SK-N-MC (cell line): ENCODE measurements at regions not wholly inside any gene's neighbourhood (a gene's known extent, or its start where the extent isn't known, plus 50 kb on each side); places are given as distances from the start of the nearest gene placed in this dataset.

Experiments used
- DNase-seq: peaks from one replicate; pipeline ENCODE4 v3.0.0-alpha.2; 2011; ENCODE audit warnings: low read depth, low spot score
- H3K27ac ChIP-seq: fragments of 200-600 bp; sonication (generic); 2 replicates; pipeline ENCODE4 v1.5.1; 2016; ENCODE audit warnings: mixed run types
- H3K36me3 ChIP-seq: fragments of 200-600 bp; sonication (generic); 2 replicates; pipeline ENCODE4 v1.6.1; 2017; ENCODE audit warnings: antibody characterized with exemption, low read length, mixed read lengths; ENCODE audit not compliant: insufficient read depth
- H3K4me3 ChIP-seq: fragments of 200-600 bp; sonication (generic); 2 replicates; pipeline ENCODE4 v1.5.1; 2016
- H3K9ac ChIP-seq: fragments of 200-600 bp; sonication (generic); 2 replicates; pipeline ENCODE4 v1.8.0; 2017; ENCODE audit warnings: mixed run types, mixed read lengths; ENCODE audit not compliant: insufficient read length
- H3K9me3 ChIP-seq: fragments of 200-600 bp; sonication (generic); 2 replicates; pipeline ENCODE4 v1.6.1; 2017; ENCODE audit warnings: low read depth, mild to moderate bottlenecking, antibody characterized with exemption, low read length, moderate library complexity, mixed read lengths
- EZH2 ChIP-seq: fragments of 200-600 bp; sonication (generic); IDR thresholded peaks from one replicate; pipeline ENCODE4 v1.6.1; 2017; ENCODE audit warnings: antibody characterized with exemption
- FOXP2 ChIP-seq: optimal IDR thresholded peaks from 2 replicates; pipeline ENCODE3; 2011; ENCODE audit warnings: mild to moderate bottlenecking, moderate library complexity; ENCODE audit not compliant: insufficient read depth; ENCODE audit errors: extremely low read length, control extremely low read depth
- POLR2AphosphoS5 ChIP-seq: IDR thresholded peaks from 2 replicates; pipeline ENCODE4 v1.6.1; 2012; ENCODE audit warnings: mild to moderate bottlenecking, low read depth, low read length, borderline replicate concordance

DNA sequence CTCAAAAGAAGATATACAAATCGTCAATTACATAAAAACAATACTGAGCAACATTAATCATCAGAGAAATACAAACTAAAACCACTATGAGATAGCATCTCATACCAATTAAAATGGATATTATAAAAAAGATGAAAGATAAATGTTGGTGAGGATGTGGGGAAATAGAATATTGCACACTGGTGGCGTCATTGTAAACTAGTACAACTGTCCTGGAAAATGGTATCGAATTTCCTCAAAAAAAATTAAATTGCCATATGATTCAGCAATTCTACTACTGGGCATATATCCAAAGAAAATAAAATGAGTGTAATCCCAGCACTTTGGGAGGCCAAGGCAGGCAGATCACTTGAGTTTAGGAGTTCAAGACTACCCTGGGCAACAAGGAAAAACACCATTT lies 326.0 kb upstream of the FTMT start:
- no peak for DNase-seq
- Histone ChIP-seq H3K4me3 (no peak overlapping the region), H3K27ac (no peak overlapping the region), H3K9me3 (no peaks in the 10 kb centered on the region), H3K9ac (no peak overlapping the region), H3K36me3 (no peaks in the 10 kb centered on the region)
- no peak for TF ChIP-seq FOXP2
- TF ChIP-seq POLR2AphosphoS5: no peak
- no peak for TF ChIP-seq EZH2

DNA sequence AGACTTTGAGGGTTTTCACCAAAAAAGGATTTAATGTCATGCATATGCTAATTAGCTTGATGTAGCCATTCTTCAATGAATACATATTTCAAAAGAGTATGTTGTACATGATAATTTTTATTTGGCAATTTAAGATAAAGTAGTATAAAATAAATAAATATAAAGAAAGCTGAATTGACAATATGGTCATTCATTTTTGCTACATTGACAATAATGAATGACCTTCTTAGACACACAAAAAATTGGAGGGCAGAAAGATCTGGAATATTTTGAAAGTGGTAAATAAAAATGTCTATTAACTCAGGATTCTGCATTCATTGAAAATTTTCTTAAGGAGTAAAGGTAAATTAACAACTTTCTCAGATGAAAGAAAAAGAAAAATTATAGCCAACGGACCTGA lies 324.8 kb upstream of the FTMT start:
- no peaks in the 10 kb centered on the region for H3K36me3 ChIP-seq
- H3K4me3 ChIP-seq: no peak overlapping the region
- no peak overlapping the region for H3K27ac ChIP-seq
- H3K9me3 ChIP-seq: no peaks in the 10 kb centered on the region
- TF ChIP-seq EZH2 (no peak), POLR2AphosphoS5 (no peak), FOXP2 (no peak)
- H3K9ac ChIP-seq: no peak overlapping the region
- DNase-seq: no peak

DNA sequence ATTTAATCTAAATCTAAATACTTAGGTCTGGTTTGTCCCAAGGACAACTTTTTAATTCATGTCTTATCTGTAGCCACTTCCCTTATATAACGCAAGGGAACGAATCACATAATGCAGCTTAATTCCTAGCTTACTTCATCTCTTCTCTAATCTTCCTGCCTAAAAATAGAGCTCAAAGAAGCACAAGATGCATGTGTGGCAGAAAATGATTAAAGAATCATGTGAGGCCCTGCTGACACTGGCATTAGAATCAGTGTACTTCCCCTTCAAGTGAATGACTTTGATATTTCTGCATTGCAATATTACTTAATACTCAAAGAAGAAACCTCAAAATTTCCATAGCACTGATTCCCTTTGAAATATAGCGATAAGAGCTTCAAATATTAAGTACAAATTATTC lies 317.9 kb upstream of the FTMT start:
- Histone ChIP-seq H3K9me3 (no peaks in the 10 kb centered on the region), H3K9ac (no peak overlapping the region), H3K36me3 (no peaks in the 10 kb centered on the region), H3K27ac (no peak overlapping the region), H3K4me3 (no peak overlapping the region)
- no peak for DNase-seq
- TF ChIP-seq EZH2 (no peak), FOXP2 (no peak), POLR2AphosphoS5 (no peak)

DNA sequence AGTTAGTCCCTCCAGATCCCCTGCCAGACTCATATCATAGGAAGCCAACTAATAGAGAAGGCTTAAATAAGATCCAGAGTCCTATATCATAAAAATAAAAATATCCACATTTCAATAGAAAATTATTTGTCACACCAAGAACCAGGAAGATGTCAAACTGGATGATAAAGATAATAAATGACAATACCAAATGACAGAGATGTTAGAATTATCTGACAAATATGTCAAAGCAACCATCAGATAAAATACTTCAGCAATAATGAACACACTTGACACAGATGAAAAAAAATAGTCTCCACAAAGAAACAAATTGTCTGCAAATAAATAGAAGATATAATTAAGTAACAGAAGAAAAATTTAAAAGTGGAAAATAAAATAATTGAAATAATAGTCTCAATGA lies 300.7 kb upstream of the FTMT start:
- Histone ChIP-seq H3K27ac (no peak overlapping the region), H3K4me3 (no peak overlapping the region), H3K36me3 (no peaks in the 10 kb centered on the region), H3K9me3 (no peaks in the 10 kb centered on the region), H3K9ac (no peak overlapping the region)
- TF ChIP-seq FOXP2 (no peak), EZH2 (no peak), POLR2AphosphoS5 (no peak)
- no peak for DNase-seq

DNA sequence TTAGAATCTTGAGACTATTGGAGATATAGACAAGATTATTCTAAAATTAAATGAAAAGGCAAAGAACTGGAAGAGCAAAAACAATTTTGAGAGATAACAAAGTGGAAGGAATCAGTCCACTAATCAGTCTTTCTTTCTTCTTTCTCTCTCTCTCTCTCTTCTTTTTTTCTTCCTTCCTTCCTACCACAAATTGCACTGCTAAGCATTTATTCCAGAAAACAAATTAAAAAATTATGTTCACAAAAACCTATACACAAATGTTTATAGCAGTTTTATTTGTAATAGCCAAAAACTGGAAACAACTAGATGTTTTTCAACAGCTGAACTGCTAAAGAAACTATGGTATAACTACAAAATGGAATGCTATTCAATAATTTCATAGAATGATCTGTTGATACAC lies 291.9 kb upstream of the FTMT start:
- Histone ChIP-seq H3K27ac (no peak overlapping the region), H3K9me3 (no peaks in the 10 kb centered on the region), H3K9ac (no peak overlapping the region), H3K36me3 (no peaks in the 10 kb centered on the region), H3K4me3 (no peak overlapping the region)
- no peak for TF ChIP-seq POLR2AphosphoS5
- no peak for TF ChIP-seq FOXP2
- no peak for TF ChIP-seq EZH2
- no peak for DNase-seq

DNA sequence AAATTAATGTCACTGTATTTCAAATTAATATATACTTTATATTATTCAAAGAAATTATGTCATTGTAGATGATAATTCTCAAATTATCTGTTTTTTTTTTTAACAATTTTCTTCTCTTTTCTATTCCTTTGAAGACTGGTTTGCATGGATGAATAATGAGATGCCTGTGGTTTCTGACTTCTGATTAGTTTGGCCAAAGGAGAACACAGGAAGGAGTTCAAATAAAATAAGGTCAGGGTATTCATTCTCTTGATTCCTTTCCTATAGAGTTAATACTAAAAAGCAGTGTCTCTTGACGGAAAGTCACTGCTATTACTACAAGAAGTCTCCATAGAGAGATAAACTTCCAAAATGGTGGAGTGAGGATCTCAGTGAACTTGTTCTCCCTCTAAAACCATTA lies 279.6 kb upstream of the FTMT start:
- H3K9me3 ChIP-seq: no peaks in the 10 kb centered on the region
- DNase-seq: no peak
- H3K36me3 ChIP-seq: no peaks in the 10 kb centered on the region
- no peak overlapping the region for H3K27ac ChIP-seq
- no peak overlapping the region for H3K9ac ChIP-seq
- H3K4me3 ChIP-seq: no peak overlapping the region
- TF ChIP-seq FOXP2 (no peak), POLR2AphosphoS5 (no peak), EZH2 (no peak)

DNA sequence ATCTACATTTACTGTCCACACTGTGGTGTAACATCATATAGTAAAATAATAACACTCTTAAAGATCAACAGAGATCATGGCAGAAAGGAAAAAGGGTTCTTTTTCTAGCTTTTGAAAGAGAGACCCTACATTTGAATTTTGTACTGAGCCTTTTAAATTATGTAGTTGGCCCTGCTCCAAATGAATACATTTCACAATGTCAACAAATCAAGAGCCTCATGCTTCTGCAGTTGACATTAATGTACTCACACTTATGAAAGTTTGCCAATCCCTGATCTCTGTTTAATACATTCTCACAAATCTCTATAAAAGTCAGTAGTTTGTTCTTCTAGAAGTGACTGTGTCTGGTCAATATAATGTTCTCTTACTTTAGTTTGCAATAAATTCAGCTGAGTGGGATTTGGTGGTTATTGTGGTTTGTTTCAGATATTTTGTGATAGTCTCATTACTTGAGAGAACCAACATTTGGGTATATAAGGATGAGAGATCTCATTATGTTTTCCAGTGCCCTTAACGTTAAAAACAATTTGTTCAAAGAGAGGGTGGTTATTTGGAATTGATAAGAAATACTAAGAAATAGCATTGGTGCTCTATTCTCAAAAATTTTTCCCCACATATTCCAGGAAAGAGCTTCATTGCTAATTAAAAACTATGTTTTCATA lies 277.8 kb upstream of the FTMT start:
- Histone ChIP-seq H3K9me3 (no peaks in the 10 kb centered on the region), H3K4me3 (no peak overlapping the region), H3K36me3 (no peaks in the 10 kb centered on the region), H3K9ac (no peak overlapping the region), H3K27ac (no peak overlapping the region)
- TF ChIP-seq POLR2AphosphoS5 (no peak), FOXP2 (no peak), EZH2 (no peak)
- DNase-seq: peak; percentile 22

DNA sequence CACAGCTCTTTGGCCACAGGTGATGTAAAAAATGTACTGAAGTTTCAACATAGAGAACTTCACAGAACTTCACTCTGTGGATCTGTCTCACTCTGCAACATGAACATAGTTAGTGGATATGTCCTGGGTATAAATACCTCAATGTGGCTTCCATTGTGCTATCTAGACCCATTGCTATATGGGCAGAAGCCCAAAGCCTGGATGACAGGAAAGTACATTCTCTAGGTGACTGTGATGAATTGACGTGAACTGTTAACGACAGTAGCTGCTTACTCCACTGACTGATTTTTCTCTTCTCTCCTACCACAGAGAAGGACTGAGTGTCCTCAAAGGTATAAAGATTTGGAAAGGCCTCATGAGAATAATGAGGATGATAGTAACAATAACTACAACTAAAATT lies 270.1 kb upstream of the FTMT start:
- no peak overlapping the region for H3K27ac ChIP-seq
- DNase-seq: no peak

DNA sequence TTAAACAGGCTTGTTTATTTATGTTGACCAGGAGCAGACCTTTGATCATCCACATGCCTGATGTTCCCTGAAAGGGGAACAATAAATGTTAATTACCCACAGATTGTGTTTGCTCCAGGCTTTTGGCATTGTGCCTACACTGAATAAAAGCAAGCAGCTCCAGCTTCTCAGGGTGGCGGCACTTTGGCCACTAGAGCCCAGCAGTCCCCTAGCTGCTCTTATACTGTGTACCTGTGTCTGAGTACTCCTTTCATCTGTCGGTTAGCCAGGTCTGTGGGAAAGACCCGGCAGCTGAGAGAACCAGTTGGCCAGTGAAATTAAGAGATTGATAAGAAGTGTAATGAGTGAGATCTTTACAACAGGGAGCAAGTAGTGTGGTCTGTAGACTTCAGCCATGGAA lies 254.8 kb upstream of the FTMT start:
- TF ChIP-seq EZH2: no peak
- TF ChIP-seq POLR2AphosphoS5: no peak
- no peak for TF ChIP-seq FOXP2
- no peak overlapping the region for H3K27ac ChIP-seq
- no peak overlapping the region for H3K4me3 ChIP-seq
- no peaks in the 10 kb centered on the region for H3K36me3 ChIP-seq
- no peaks in the 10 kb centered on the region for H3K9me3 ChIP-seq
- DNase-seq: no peak
- H3K9ac ChIP-seq: no peak overlapping the region

More for the DNA sequence above, 270.1 kb upstream of the FTMT start:
- Histone ChIP-seq H3K36me3 (no peaks in the 10 kb centered on the region), H3K9me3 (no peaks in the 10 kb centered on the region), H3K4me3 (no peak overlapping the region), H3K9ac (no peak overlapping the region)
- TF ChIP-seq FOXP2 (no peak), EZH2 (no peak), POLR2AphosphoS5 (no peak)

DNA sequence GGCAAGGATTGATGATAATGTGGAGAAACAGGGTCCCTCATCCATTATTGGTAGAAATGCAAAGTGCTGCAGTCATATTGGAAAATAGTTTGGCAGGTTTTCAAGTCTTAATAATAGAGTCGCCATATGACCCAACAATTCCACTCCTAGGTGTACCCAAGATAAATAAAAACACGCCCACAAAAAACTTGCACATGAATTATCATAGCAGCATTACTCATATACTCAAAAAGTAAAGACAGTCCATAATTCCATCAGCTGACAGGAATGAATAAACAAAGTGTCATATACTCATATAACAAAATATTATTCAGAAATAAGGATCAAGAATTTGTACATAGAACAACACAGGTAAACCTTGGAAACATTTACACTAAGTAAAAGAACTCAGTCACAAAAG lies 242.9 kb upstream of the FTMT start:
- Histone ChIP-seq H3K36me3 (no peaks in the 10 kb centered on the region), H3K4me3 (no peak overlapping the region), H3K27ac (no peak overlapping the region), H3K9ac (no peak overlapping the region), H3K9me3 (no peaks in the 10 kb centered on the region)
- TF ChIP-seq POLR2AphosphoS5 (no peak), FOXP2 (no peak), EZH2 (no peak)
- no peak for DNase-seq
